Fibroblast of pulmonary artery (primary cell): ENCODE measurements at regions not wholly inside any gene's neighbourhood (a gene's known extent, or its start where the extent isn't known, plus 50 kb on each side); places are given as distances from the start of the nearest gene placed in this dataset.

Source experiments
- DNase-seq: peaks from one replicate; pipeline ENCODE4 v3.0.0-alpha.2; 2010; ENCODE audit warnings: low read depth
- H3K4me3 ChIP-seq: replicated peaks from 2 replicates; pipeline ENCODE4 v1.5.1; 2011; ENCODE audit warnings: low read depth, mild to moderate bottlenecking, control low read depth, low read length, moderate library complexity
- CTCF ChIP-seq: IDR thresholded peaks from 2 replicates; pipeline ENCODE4 v1.5.1; 2011; ENCODE audit warnings: mild to moderate bottlenecking, control low read depth, low read length, inconsistent platforms; ENCODE audit errors: missing control alignments

GRCh38 chr2:83756219-83756618 lies 702.9 kb downstream of the SUCLG1 start:
- no peak overlapping the region for H3K4me3 ChIP-seq
- no peak for TF ChIP-seq CTCF
- no peak for DNase-seq

GRCh38 chr2:83747141-83747540 lies 711.9 kb downstream of the SUCLG1 start:
- TF ChIP-seq CTCF: no peak
- no peak overlapping the region for H3K4me3 ChIP-seq
- DNase-seq: no peak

GRCh38 chr2:83744855-83745254 lies 714.2 kb downstream of the SUCLG1 start:
- no peak for TF ChIP-seq CTCF
- no peak for DNase-seq
- no peak overlapping the region for H3K4me3 ChIP-seq

- TF ChIP-seq CTCF: no peak
- peak; percentile 63 for DNase-seq
- no peak overlapping the region for H3K4me3 ChIP-seq
Observed at GRCh38 chr2:83742117-83742782, 716.8 kb downstream of the SUCLG1 start.

- TF ChIP-seq CTCF: no peak
- no peak overlapping the region for H3K4me3 ChIP-seq
- peak; percentile 0 for DNase-seq
Observed at GRCh38 chr2:83730223-83730622, 728.9 kb downstream of the SUCLG1 start.

- no peak for TF ChIP-seq CTCF
- H3K4me3 ChIP-seq: no peak overlapping the region
- DNase-seq: no peak
Observed at GRCh38 chr2:83725735-83726134, 733.3 kb downstream of the SUCLG1 start.

GRCh38 chr2:83705146-83705545 lies 753.9 kb downstream of the SUCLG1 start:
- DNase-seq: no peak
- no peak overlapping the region for H3K4me3 ChIP-seq
- TF ChIP-seq CTCF: no peak
